Neural cell (in vitro differentiated cells): ENCODE measurements at regions not wholly inside any gene's neighbourhood (a gene's known extent, or its start where the extent isn't known, plus 50 kb on each side); places are given as distances from the start of the nearest gene placed in this dataset.

ENCODE experiments used
- CTCF ChIP-seq: fragments of 450-650 bp; IDR thresholded peaks from 2 replicates; pipeline ENCODE4 v1.5.1; 2014; ENCODE audit warnings: antibody characterized with exemption, mild to moderate bottlenecking, moderate library complexity; ENCODE audit not compliant: poor library complexity, severe bottlenecking
- EP300 ChIP-seq: fragments of 450-650 bp; conservative IDR thresholded peaks from 2 replicates; pipeline ENCODE4 v1.6.1; 2014; ENCODE audit warnings: antibody characterized with exemption, mild to moderate bottlenecking, moderate library complexity; ENCODE audit not compliant: poor library complexity, severe bottlenecking
- MXI1 ChIP-seq: fragments of 450-650 bp; conservative IDR thresholded peaks from 2 replicates; pipeline ENCODE4 v1.6.1; 2014; ENCODE audit warnings: antibody characterized with exemption, mild to moderate bottlenecking; ENCODE audit not compliant: poor library complexity, severe bottlenecking
- POLR2AphosphoS5 ChIP-seq: IDR thresholded peaks from 2 replicates; pipeline ENCODE4 v1.6.1; 2012
- SMC3 ChIP-seq: fragments of 450-650 bp; conservative IDR thresholded peaks from 2 replicates; pipeline ENCODE4 v1.6.1; 2014; ENCODE audit warnings: antibody characterized with exemption, mild to moderate bottlenecking, moderate library complexity; ENCODE audit not compliant: poor library complexity
- TAF1 ChIP-seq: IDR thresholded peaks from 2 replicates; pipeline ENCODE4 v1.6.1; 2012; ENCODE audit warnings: low read depth

DNA sequence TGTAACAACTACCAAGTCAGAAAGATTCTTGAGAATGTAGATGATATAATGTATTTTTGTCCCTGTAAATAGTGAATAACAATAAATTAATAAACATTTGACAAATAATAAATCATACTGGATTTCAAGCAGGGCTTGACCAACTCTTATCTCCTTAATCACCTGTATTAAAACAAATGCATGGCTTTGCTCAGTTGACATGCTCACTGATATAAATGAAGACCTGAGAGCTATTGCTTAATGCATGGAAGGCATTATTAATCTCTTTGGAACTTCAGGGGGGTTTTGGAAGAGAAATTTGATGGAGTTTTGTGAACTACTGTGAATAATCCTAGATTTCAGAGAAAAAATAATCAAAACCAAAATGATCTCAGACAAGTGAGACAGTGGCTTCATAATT, 1420.4 kb upstream of the TENM4 start:
- TF ChIP-seq CTCF (no peak), EP300 (no peak), MXI1 (no peak), SMC3 (no peak), TAF1 (no peak), POLR2AphosphoS5 (no peak)
